GM12875 (cell line): ENCODE measurements at regions not wholly inside any gene's neighbourhood (a gene's known extent, or its start where the extent isn't known, plus 50 kb on each side); places are given as distances from the start of the nearest gene placed in this dataset.
"Not testable (repeated sequence)": the region's sequence is repeated elsewhere in the genome, so short reads cannot be mapped to it uniquely, and the experiment has no call there.

ENCODE experiments used
- H3K4me3 ChIP-seq: one replicate; pipeline ENCODE4 v1.5.1; 2011; ENCODE audit warnings: low read depth, low read length, control low read depth
- CTCF ChIP-seq: IDR thresholded peaks from 2 replicates; pipeline ENCODE4 v1.5.1; 2011; ENCODE audit warnings: low read depth, mild to moderate bottlenecking, control low read depth, inconsistent platforms, low read length, moderate library complexity, borderline replicate concordance; ENCODE audit not compliant: insufficient read depth

- H3K4me3 ChIP-seq, result no peak overlapping the region
- no peak for TF ChIP-seq CTCF
Measured at GRCh38 chr9:38328765-38329164, 63.7 kb upstream of the ALDH1B1 start.

GRCh38 chr9:38326122-38326521 is 66.4 kb upstream of the ALDH1B1 start:
- H3K4me3 ChIP-seq, result no peak overlapping the region
- TF ChIP-seq CTCF, result no peak

- H3K4me3 ChIP-seq, result not testable (repeated sequence)
Measured at GRCh38 chr9:38324213-38324612, 68.3 kb upstream of the ALDH1B1 start.

- no peak for TF ChIP-seq CTCF
- H3K4me3 ChIP-seq, result no peak overlapping the region
Measured at GRCh38 chr9:38322937-38323336, 69.6 kb upstream of the ALDH1B1 start.

GRCh38 chr9:38319496-38320173 is 72.9 kb upstream of the ALDH1B1 start:
- H3K4me3 ChIP-seq, result peak overlapping the region; percentile 5
- no peak for TF ChIP-seq CTCF

- no peak for TF ChIP-seq CTCF
- H3K4me3 ChIP-seq, result peak overlapping the region; percentile 5
Measured at GRCh38 chr9:38318759-38319495, 73.6 kb upstream of the ALDH1B1 start.

- TF ChIP-seq CTCF, result no peak
- no peak overlapping the region for H3K4me3 ChIP-seq
Measured at GRCh38 chr9:38316166-38316780, 76.2 kb upstream of the ALDH1B1 start.
